GM18907 (cell line): ENCODE measurements at regions not wholly inside any gene's neighbourhood (a gene's known extent, or its start where the extent isn't known, plus 50 kb on each side); places are given as distances from the start of the nearest gene placed in this dataset.
"Not testable (repeated sequence)": the region's sequence is repeated elsewhere in the genome, so short reads cannot be mapped to it uniquely, and the experiment has no call there.

Experiments
- ATAC-seq: cut with Tn5 transposase; IDR thresholded peaks from one replicate; pipeline ENCODE4 v1.9.1; 2021; ENCODE audit warnings: mild to moderate bottlenecking, moderate library complexity; ENCODE audit not compliant: unreplicated experiment

- ATAC-seq = no peak
These were observed 468.1 kb upstream of the DPP6 start for GRCh38 chr7:153584132-153584531.

GRCh38 chr7:153588586-153588985 lies 463.6 kb upstream of the DPP6 start:
- ATAC-seq = no peak

GRCh38 chr7:153590136-153590535 lies 462.1 kb upstream of the DPP6 start:
- no peak for ATAC-seq

GRCh38 chr7:153590571-153590970 lies 461.6 kb upstream of the DPP6 start:
- ATAC-seq = no peak

- no peak for ATAC-seq
These were observed 444.8 kb upstream of the DPP6 start for GRCh38 chr7:153607354-153607753.

GRCh38 chr7:153616711-153617325 lies 435.4 kb upstream of the DPP6 start:
- ATAC-seq = no peak

- no peak for ATAC-seq
These were observed 424.9 kb upstream of the DPP6 start for GRCh38 chr7:153627323-153627722.

GRCh38 chr7:153628406-153628805 lies 423.8 kb upstream of the DPP6 start:
- ATAC-seq = no peak

GRCh38 chr7:153628825-153629224 lies 423.4 kb upstream of the DPP6 start:
- no peak for ATAC-seq

- no peak for ATAC-seq
These were observed 413.3 kb upstream of the DPP6 start for GRCh38 chr7:153638821-153639435.

- ATAC-seq = no peak
These were observed 411.6 kb upstream of the DPP6 start for GRCh38 chr7:153640586-153640985.

- ATAC-seq = no peak
These were observed 411.0 kb upstream of the DPP6 start for GRCh38 chr7:153641199-153641598.

- ATAC-seq = no peak
These were observed 409.2 kb upstream of the DPP6 start for GRCh38 chr7:153642989-153643388.

- ATAC-seq = no peak
These were observed 394.9 kb upstream of the DPP6 start for GRCh38 chr7:153657182-153657800.

GRCh38 chr7:153675131-153675530 lies 377.1 kb upstream of the DPP6 start:
- no peak for ATAC-seq

- ATAC-seq = no peak
These were observed 369.6 kb upstream of the DPP6 start for GRCh38 chr7:153682628-153683027.

GRCh38 chr7:153696242-153696641 lies 356.0 kb upstream of the DPP6 start:
- no peak for ATAC-seq

- ATAC-seq = no peak
These were observed 354.2 kb upstream of the DPP6 start for GRCh38 chr7:153698046-153698445.

GRCh38 chr7:153701678-153702077 lies 350.5 kb upstream of the DPP6 start:
- no peak for ATAC-seq

- not testable (repeated sequence) for ATAC-seq
These were observed 328.3 kb upstream of the DPP6 start for GRCh38 chr7:153723892-153724291.

- not testable (repeated sequence) for ATAC-seq
These were observed 320.7 kb upstream of the DPP6 start for GRCh38 chr7:153731504-153731903.

GRCh38 chr7:153743434-153743833 lies 308.8 kb upstream of the DPP6 start:
- ATAC-seq = not testable (repeated sequence)
